Transverse colon (tissue), 4 donors: ENCODE measurements at regions not wholly inside any gene's neighbourhood (a gene's known extent, or its start where the extent isn't known, plus 50 kb on each side); places are given as distances from the start of the nearest gene placed in this dataset.

Source experiments
- DNase-seq: peaks from one replicate; pipeline ENCODE4 v3.0.0-alpha.2; 2019
- H3K27ac ChIP-seq, 4 donors: fragments of 200-600 bp; sonication (generic); 2 replicates each; pipeline ENCODE4 v1.5.1; 2016 to 2018; ENCODE audit warnings: inconsistent platforms in 4 of 4
- H3K27me3 ChIP-seq: fragments of 200-600 bp; sonication (generic); 2 replicates; pipeline ENCODE4 v1.5.1; 2017; ENCODE audit warnings: inconsistent platforms
- H3K36me3 ChIP-seq, 4 donors: fragments of 200-600 bp; sonication (generic); 2 replicates each; pipeline ENCODE4 v1.5.1; 2017 to 2019; ENCODE audit warnings: inconsistent platforms in 4 of 4
- H3K4me1 ChIP-seq, 4 donors: fragments of 200-600 bp; sonication (generic); 2 replicates each; pipeline ENCODE4 v1.5.1; 2017 to 2020; ENCODE audit warnings: inconsistent platforms in 4 of 4
- H3K4me3 ChIP-seq, 4 donors: fragments of 200-600 bp; sonication (generic); 1 replicate in 1 of 4; 2 replicates in 3 of 4; pipeline versions ENCODE4 v1.5.1 to v1.6.1; 2017 to 2019; ENCODE audit warnings: inconsistent platforms in 4 of 4
- H3K9me3 ChIP-seq, 2 donors: fragments of 200-600 bp; sonication (generic); 2 replicates each; pipeline ENCODE4 v1.5.1; 2017 to 2019; ENCODE audit warnings: inconsistent platforms in 2 of 2
- CTCF ChIP-seq, 5 experiments: fragments of 200-600 bp in 3 of 5; fragments of 450-650 bp in 2 of 5; sonication (generic) in 3 of 5; IDR thresholded peaks; 1 replicate in 2 of 5; 2 replicates in 3 of 5; pipeline ENCODE4 v1.5.1; 2016 to 2017; ENCODE audit warnings: antibody characterized with exemption in 5 of 5, inconsistent platforms in 3 of 5, mild to moderate bottlenecking in 2 of 5, moderate library complexity in 1 of 5
- EP300 ChIP-seq: sonication (generic); formaldehyde crosslinking; IDR thresholded peaks from one replicate; pipeline ENCODE4 v1.6.1; 2017; ENCODE audit warnings: antibody characterized with exemption, low read depth
- POLR2A ChIP-seq: fragments of 450-650 bp; IDR thresholded peaks from one replicate; pipeline ENCODE4 v1.6.1; 2016; ENCODE audit warnings: antibody characterized with exemption, mild to moderate bottlenecking, moderate library complexity
- POLR2AphosphoS5 ChIP-seq, 3 donors: sonication (generic); formaldehyde crosslinking; IDR thresholded peaks; one replicate each; pipeline ENCODE4 v1.6.1; 2016; ENCODE audit warnings: antibody characterized with exemption in 3 of 3
- WGBS, 2 donors: methylation state at CpG; one replicate each; pipeline ENCODE4 v1.1.5; 2018; ENCODE audit warnings: low coverage in 1 of 2; 5-methylcytosine and 5-hydroxymethylcytosine counted together
- in situ Hi-C, 4 donors: fragments of 200-750 bp; cut with MboI; loops; one replicate each; pipeline versions ENCODE4 v1.15.0 to v1.15.1; 2017; ENCODE audit warnings: low sequenced_read_pairs in 3 of 4, low pct_ligation_motif_present in 1 of 4, low pct_unique_long_range_greater_than_20kb in 1 of 4
- intact Hi-C: fragments of 100-400 bp; cut with DNase I; formaldehyde crosslinking; loops from one replicate; pipeline ENCODE4 v1.15.1; 2023; ENCODE audit warnings: low total_unique reads

GRCh38 chr4:104722467-104722866 is 227.8 kb upstream of the CXXC4 start:
- intact Hi-C loops = no loop called here
- no peak for TF ChIP-seq POLR2AphosphoS5 (IDR thresholded peaks at IDR 0.05)
- no peak for TF ChIP-seq CTCF (IDR thresholded peaks at IDR 0.05)
- no peak for TF ChIP-seq POLR2A
- no peak for TF ChIP-seq EP300
- Histone ChIP-seq H3K27me3 (no peaks in the 10 kb centered on the region), H3K4me3 (no peak overlapping the region), H3K9me3 (no peaks in the 10 kb centered on the region), H3K4me1 (no peaks in the 10 kb centered on the region), H3K36me3 (no peaks in the 10 kb centered on the region), H3K27ac (no peak overlapping the region)
- DNase-seq = no peak
- in situ Hi-C loops = no loop called here
- 81 to 83% methylated on average over 1 of the region's 1 CpG for WGBS, 2 donors

- Histone ChIP-seq H3K9me3 (no peaks in the 10 kb centered on the region), H3K4me1 (no peaks in the 10 kb centered on the region), H3K27me3 (no peaks in the 10 kb centered on the region), H3K27ac (no peak overlapping the region), H3K4me3 (no peak overlapping the region), H3K36me3 (no peaks in the 10 kb centered on the region)
- in situ Hi-C loops = no loop called here
- TF ChIP-seq CTCF (IDR thresholded peaks at IDR 0.05) (no peak), POLR2AphosphoS5 (IDR thresholded peaks at IDR 0.05) (no peak), POLR2A (no peak), EP300 (no peak)
- intact Hi-C loops = no loop called here
- DNase-seq = no peak
- WGBS, 2 donors = 84 to 87% methylated on average over 5 of the region's 5 CpGs
Observed at GRCh38 chr4:104726002-104726401, 231.3 kb upstream of the CXXC4 start.

GRCh38 chr4:104727643-104728042 is 232.9 kb upstream of the CXXC4 start:
- in situ Hi-C loops = no loop called here
- no peak overlapping the region for H3K27ac ChIP-seq

DNA sequence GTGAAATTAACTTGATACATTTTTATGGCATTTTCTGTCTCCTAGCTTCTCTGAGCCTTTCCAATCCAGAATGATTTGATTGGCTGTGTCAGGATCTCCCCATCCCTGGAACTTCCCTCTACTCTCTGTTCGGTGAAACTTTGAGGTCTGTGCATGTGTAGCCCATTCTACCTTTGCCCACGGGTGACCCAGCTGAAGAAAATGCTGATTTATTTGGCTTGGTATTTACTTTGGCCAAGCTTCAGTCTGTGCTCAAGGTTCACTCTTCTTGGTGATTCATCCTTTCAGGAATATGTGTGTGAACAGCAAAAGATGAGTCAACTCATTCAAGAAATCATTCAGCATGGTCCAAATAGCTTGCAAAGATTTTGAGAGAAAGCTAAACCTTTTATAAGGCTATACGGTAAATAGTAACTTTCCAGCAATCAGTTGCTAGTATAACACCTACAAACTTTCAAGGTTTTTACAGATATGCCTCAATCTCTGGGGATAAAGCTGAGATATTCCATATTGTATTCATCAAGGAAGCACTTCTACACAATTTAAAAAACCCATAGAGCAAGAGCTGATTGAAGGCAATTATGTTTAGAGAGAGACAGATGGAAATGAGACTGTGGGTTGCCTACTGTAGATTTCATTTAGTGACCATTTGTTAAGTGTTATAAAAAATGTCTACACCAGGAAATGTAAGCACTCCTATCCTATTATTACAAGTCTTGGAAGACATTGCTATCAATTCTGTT is 233.9 kb upstream of the CXXC4 start:
- H3K27me3 ChIP-seq = no peaks in the 10 kb centered on the region
- in situ Hi-C loops = no loop called here
- no peak overlapping the region for H3K27ac ChIP-seq
- no peaks in the 10 kb centered on the region for H3K36me3 ChIP-seq
- TF ChIP-seq POLR2AphosphoS5 (IDR thresholded peaks at IDR 0.05) (no peak), POLR2A (no peak), EP300 (no peak)
- H3K4me1 ChIP-seq = no peaks in the 10 kb centered on the region
- DNase-seq = no peak
- WGBS, 2 donors = 60 to 79% methylated on average over 2 to 3 of the region's 3 CpGs
- H3K9me3 ChIP-seq = no peaks in the 10 kb centered on the region
- intact Hi-C loops = no loop called here
- no peak overlapping the region for H3K4me3 ChIP-seq

More at GRCh38 chr4:104727643-104728042, 232.9 kb upstream of the CXXC4 start:
- intact Hi-C loops = no loop called here
- Histone ChIP-seq H3K36me3 (no peaks in the 10 kb centered on the region), H3K4me1 (no peaks in the 10 kb centered on the region), H3K9me3 (no peaks in the 10 kb centered on the region), H3K4me3 (no peak overlapping the region), H3K27me3 (no peaks in the 10 kb centered on the region)
- WGBS, 2 donors = 89 to 93% methylated on average over 3 of the region's 3 CpGs
- no peak for DNase-seq
- no peak for TF ChIP-seq POLR2AphosphoS5 (IDR thresholded peaks at IDR 0.05)
- TF ChIP-seq EP300 = no peak
- TF ChIP-seq CTCF (IDR thresholded peaks at IDR 0.05) = no peak

DNA sequence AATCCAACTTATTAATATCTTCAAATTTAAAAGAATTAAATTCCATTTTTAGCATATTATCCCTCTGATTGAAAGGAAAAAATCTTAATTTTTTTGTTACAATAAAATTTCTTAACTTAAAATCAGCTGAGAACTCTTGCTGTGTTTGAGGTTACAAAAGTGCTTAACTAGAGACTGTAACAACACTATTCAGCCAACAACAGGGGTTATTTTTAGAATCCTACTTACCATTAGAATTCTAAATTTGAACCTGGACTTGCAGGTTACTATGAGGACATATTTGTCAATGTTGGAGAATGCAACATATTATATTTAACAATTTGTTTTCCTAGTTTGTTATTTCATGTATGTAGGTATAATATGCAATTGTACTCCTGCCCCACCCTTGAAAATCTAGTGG is 238.1 kb upstream of the CXXC4 start:
- Histone ChIP-seq H3K36me3 (no peaks in the 10 kb centered on the region), H3K4me1 (no peaks in the 10 kb centered on the region), H3K27ac (no peak overlapping the region), H3K9me3 (no peaks in the 10 kb centered on the region), H3K4me3 (no peak overlapping the region), H3K27me3 (no peaks in the 10 kb centered on the region)
- intact Hi-C loops = no loop called here
- DNase-seq = no peak
- no peak for TF ChIP-seq CTCF (IDR thresholded peaks at IDR 0.05)
- in situ Hi-C loops = no loop called here
